ENCODE measurements at regions not wholly inside any gene's neighbourhood (a gene's known extent, or its start where the extent isn't known, plus 50 kb on each side); places are given as distances from the start of the nearest gene placed in this dataset.
"Not testable (repeated sequence)": the region's sequence is repeated elsewhere in the genome, so short reads cannot be mapped to it uniquely, and the experiment has no call there.

GRCh38 chr3:126284258-126284904 is 72.8 kb downstream of the KLF15 start:
- WGBS, 2 experiments (ENCODE audit: insufficient coverage in 1 of 2, insufficient read length in 1 of 2), result 78 to 93% methylated on average over 5 to 8 of the region's 9 CpGs
- DNase-seq, result no peak
- no peak overlapping the region for H3K9ac ChIP-seq (ENCODE audit: extremely low read depth, low read length, poor library complexity, severe bottlenecking)
- H3K36me3 Mint-ChIP-seq (ENCODE audit: low read depth), result no peaks in the 10 kb centered on the region
- H3K27me3 Mint-ChIP-seq (ENCODE audit: insufficient read depth), result peaks cover 36% of the 10 kb centered on the region
- peaks cover 2% of the 10 kb centered on the region for H3K9me3 Mint-ChIP-seq
- H3K27ac Mint-ChIP-seq, result no peak overlapping the region
- peaks cover 13% of the 10 kb centered on the region for H3K9me3 ChIP-seq (ENCODE audit: control insufficient read depth, low read length)
- TF ChIP-seq CTCF (conservative IDR thresholded peaks at IDR 0.05), result no peak
- no peak overlapping the region for H3K4me3 ChIP-seq (ENCODE audit: low read length)
- H3K36me3 ChIP-seq (ENCODE audit: control insufficient read depth, insufficient read depth, low read length), result no peaks in the 10 kb centered on the region
- H3K4me3 Mint-ChIP-seq, result no peak overlapping the region
- H3K4me1 Mint-ChIP-seq, result peaks cover 18% of the 10 kb centered on the region
- no peak overlapping the region for H3K27ac ChIP-seq (ENCODE audit: low read depth, low read length)
- peaks cover 6% of the 10 kb centered on the region for H3K4me1 ChIP-seq (ENCODE audit: control insufficient read depth, insufficient read depth, low read length)
- peaks cover 18% of the 10 kb centered on the region for H3K27me3 ChIP-seq (ENCODE audit: control insufficient read depth, insufficient read depth, low read length, poor library complexity, severe bottlenecking)

- WGBS, 2 experiments (ENCODE audit: insufficient coverage in 1 of 2, insufficient read length in 1 of 2), result 100% methylated on average over 2 of the region's 2 CpGs; no CpG with 5 or more reads in 1 of the 2 experiments
- not testable (repeated sequence) for H3K9ac ChIP-seq (ENCODE audit: extremely low read depth, low read length, poor library complexity, severe bottlenecking); H3K9me3 Mint-ChIP-seq; H3K27ac ChIP-seq (ENCODE audit: low read depth, low read length); DNase-seq; H3K27ac Mint-ChIP-seq; H3K36me3 ChIP-seq (ENCODE audit: control insufficient read depth, insufficient read depth, low read length); H3K4me3 Mint-ChIP-seq; H3K4me3 ChIP-seq (ENCODE audit: low read length); H3K36me3 Mint-ChIP-seq (ENCODE audit: low read depth); H3K4me1 ChIP-seq (ENCODE audit: control insufficient read depth, insufficient read depth, low read length)
- Histone ChIP-seq H3K9me3 (ENCODE audit: control insufficient read depth, low read length) (peaks cover 13% of the 10 kb centered on the region), H3K27me3 (ENCODE audit: control insufficient read depth, insufficient read depth, low read length, poor library complexity, severe bottlenecking) (peaks cover 11% of the 10 kb centered on the region)
- H3K27me3 Mint-ChIP-seq (ENCODE audit: insufficient read depth), result peaks cover 29% of the 10 kb centered on the region
- H3K4me1 Mint-ChIP-seq, result peaks cover 15% of the 10 kb centered on the region
Measured at GRCh38 chr3:126283651-126284050, 73.6 kb downstream of the KLF15 start.

GRCh38 chr3:126279853-126280252 is 77.4 kb downstream of the KLF15 start:
- no peak overlapping the region for H3K9ac ChIP-seq (ENCODE audit: extremely low read depth, low read length, poor library complexity, severe bottlenecking)
- H3K4me1 Mint-ChIP-seq, result peaks cover 7% of the 10 kb centered on the region
- no peaks in the 10 kb centered on the region for H3K4me1 ChIP-seq (ENCODE audit: control insufficient read depth, insufficient read depth, low read length)
- no peak overlapping the region for H3K27ac ChIP-seq (ENCODE audit: low read depth, low read length)
- no peaks in the 10 kb centered on the region for H3K36me3 Mint-ChIP-seq (ENCODE audit: low read depth)
- H3K4me3 Mint-ChIP-seq, result no peak overlapping the region
- TF ChIP-seq CTCF (conservative IDR thresholded peaks at IDR 0.05), result no peak
- peaks cover 13% of the 10 kb centered on the region for H3K9me3 ChIP-seq (ENCODE audit: control insufficient read depth, low read length)
- no peaks in the 10 kb centered on the region for H3K36me3 ChIP-seq (ENCODE audit: control insufficient read depth, insufficient read depth, low read length)
- H3K4me3 ChIP-seq (ENCODE audit: low read length), result no peak overlapping the region
- no peaks in the 10 kb centered on the region for H3K27me3 ChIP-seq (ENCODE audit: control insufficient read depth, insufficient read depth, low read length, poor library complexity, severe bottlenecking)
- H3K27ac Mint-ChIP-seq, result no peak overlapping the region
- peaks cover 6% of the 10 kb centered on the region for H3K27me3 Mint-ChIP-seq (ENCODE audit: insufficient read depth)
- H3K9me3 Mint-ChIP-seq, result peaks cover 2% of the 10 kb centered on the region
- no peak for DNase-seq
- WGBS, 2 experiments (ENCODE audit: insufficient coverage in 1 of 2, insufficient read length in 1 of 2), result 94% methylated on average over 1 of the region's 1 CpG; no CpG with 5 or more reads in 1 of the 2 experiments
